Heart left ventricle (tissue), 16 donors: ENCODE measurements at regions not wholly inside any gene's neighbourhood (a gene's known extent, or its start where the extent isn't known, plus 50 kb on each side); places are given as distances from the start of the nearest gene placed in this dataset.

Experiments
- ATAC-seq, 4 donors: fragments of 200-7000 bp; cut with Tn5 transposase; one replicate each; pipeline ENCODE4 v1.9.1; 2020 to 2022; ENCODE audit warnings: moderate library complexity in 4 of 4, mild to moderate bottlenecking in 3 of 4, moderate number of reproducible peaks in 1 of 4
- DNase-seq, 5 donors: peaks; one replicate each; pipeline ENCODE4 v3.0.0-alpha.2; 2020
- H3K27ac ChIP-seq, 12 donors: fragments of 200-600 bp; sonication (generic) in 4 of 12; one replicate each; pipeline versions ENCODE4 v1.5.0 to v1.8.0; 2016 to 2022; ENCODE audit warnings: mild to moderate bottlenecking in 2 of 12
- H3K27me3 ChIP-seq, 9 donors: fragments of 200-600 bp; sonication (generic) in 2 of 9; one replicate each; pipeline versions ENCODE4 v1.5.1 to v1.8.0; 2016 to 2022; ENCODE audit warnings: mild to moderate bottlenecking in 3 of 9
- H3K36me3 ChIP-seq, 9 donors: fragments of 200-600 bp; sonication (generic) in 2 of 9; one replicate each; pipeline versions ENCODE4 v1.5.0 to v1.8.0; 2018 to 2022; ENCODE audit warnings: mild to moderate bottlenecking in 2 of 9
- H3K4me1 ChIP-seq, 12 donors: fragments of 200-600 bp; sonication (generic) in 4 of 12; one replicate each; pipeline versions ENCODE4 v1.5.0 to v1.8.0; 2016 to 2022; ENCODE audit warnings: mild to moderate bottlenecking in 3 of 12
- H3K4me3 ChIP-seq, 12 donors: fragments of 200-600 bp; sonication (generic) in 4 of 12; one replicate each; pipeline versions ENCODE4 v1.5.0 to v1.8.0; 2017 to 2022; ENCODE audit warnings: mild to moderate bottlenecking in 9 of 12, moderate library complexity in 4 of 12
- H3K9me3 ChIP-seq, 12 donors: fragments of 200-600 bp; sonication (generic) in 4 of 12; one replicate each; pipeline versions ENCODE4 v1.5.0 to v1.8.0; 2016 to 2022; ENCODE audit warnings: mild to moderate bottlenecking in 1 of 12
- POLR2A ChIP-seq, 2 donors: fragments of 450-650 bp; IDR thresholded peaks; one replicate each; pipeline ENCODE4 v1.6.1; 2017; ENCODE audit warnings: antibody characterized with exemption in 2 of 2, mild to moderate bottlenecking in 2 of 2, moderate library complexity in 2 of 2
- WGBS, 4 donors: extraction: QIAGEN DNeasy Blood & Tissue Kit in 2 of 4; methylation state at CpG; one replicate each; pipeline versions ENCODE4 v1.1.5 to v1.1.7; 2013 to 2018; 5-methylcytosine and 5-hydroxymethylcytosine counted together
- intact Hi-C, 10 donors: fragments of 100-400 bp; cut with DNase I; formaldehyde crosslinking; loops; one replicate each; pipeline versions ENCODE4 v1.11.1 to v1.14.2; 2022
- TF ChIP-seq, protein P1 (sequence below), 12 donors: fragments of 200-600 bp; sonication (generic) in 4 of 12; IDR thresholded peaks; one replicate each; pipeline versions ENCODE4 v1.5.0 to v1.8.0; 2018 to 2022; ENCODE audit warnings: antibody characterized with exemption in 12 of 12, mild to moderate bottlenecking in 5 of 12
- donor health status: ischemic (EF 13 %, LVEDD 7.1; RV severe dilation, severe dysfunction).
- donor health status: healthy with polysubstance abuse.
- donor health status: DM: no; HTN: yes; CAD: no.
- donor health status: DM: no; HTN: no; CAD: no.
- donor health status: ischemic (EF 25% LVEDD 6.9; RV normal size, moderate dysfunction).
- donor health status: ischemic (EF 25% LVEDD 5.7; RV mildly dilated, moderate dysfunction).
- donor health status: healthy.
- donor health status: DM: yes; HTN: yes; CAD: no.
- donor health status: ischemic (EF 35%, LVEDD 5.7; RV mildly dilated, moderate dysfunction).
- donor health status: nonischemic (EF 11% LVEDD 7.7; RV severe dilation, severe dysfunction).
- donor health status: DM: yes; HTN: yes; CAD: no.
- donor health status: PGD.
- donor health status: ischemic (EF 29% LVEDD 5.4; RV normal size, mild dysfunction).
- donor health status: nonischemic (EF 23%, LVEDD 6.1; RV moderate dilation, normal function).

DNA sequence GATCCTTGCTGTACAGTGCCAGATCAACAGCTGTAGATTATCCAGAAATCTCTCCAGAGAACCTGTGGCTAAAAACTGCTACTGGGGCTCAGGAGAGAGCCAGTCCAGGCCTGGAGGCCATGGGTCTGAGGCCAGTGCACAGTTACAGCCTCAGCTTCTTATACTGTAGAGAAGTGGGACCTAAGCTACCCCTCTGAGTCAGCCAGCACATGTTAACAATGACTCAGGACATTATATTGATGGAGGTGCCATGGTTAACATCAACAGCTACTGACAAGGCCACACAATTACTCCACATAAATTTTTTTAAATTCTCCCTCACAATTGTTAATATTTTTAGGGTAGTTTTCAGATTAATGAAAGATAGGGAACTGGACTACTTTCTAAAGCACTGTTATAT is 138.5 kb downstream of the RBM26 start:
- H3K27ac ChIP-seq: no peak overlapping the region
- no peak for DNase-seq
- H3K27me3 ChIP-seq: no peaks in the 10 kb centered on the region
- peaks cover 0 to 3% (median 0%) of the 10 kb centered on the region in 12 donors for H3K9me3 ChIP-seq
- intact Hi-C loops: no loop called here
- no peak overlapping the region for H3K4me3 ChIP-seq
- no peaks in the 10 kb centered on the region for H3K4me1 ChIP-seq
- no peak for ATAC-seq
- no peaks in the 10 kb centered on the region for H3K36me3 ChIP-seq
- TF ChIP-seq POLR2A (IDR thresholded peaks at IDR 0.05): no peak
- TF ChIP-seq, protein P1, sequence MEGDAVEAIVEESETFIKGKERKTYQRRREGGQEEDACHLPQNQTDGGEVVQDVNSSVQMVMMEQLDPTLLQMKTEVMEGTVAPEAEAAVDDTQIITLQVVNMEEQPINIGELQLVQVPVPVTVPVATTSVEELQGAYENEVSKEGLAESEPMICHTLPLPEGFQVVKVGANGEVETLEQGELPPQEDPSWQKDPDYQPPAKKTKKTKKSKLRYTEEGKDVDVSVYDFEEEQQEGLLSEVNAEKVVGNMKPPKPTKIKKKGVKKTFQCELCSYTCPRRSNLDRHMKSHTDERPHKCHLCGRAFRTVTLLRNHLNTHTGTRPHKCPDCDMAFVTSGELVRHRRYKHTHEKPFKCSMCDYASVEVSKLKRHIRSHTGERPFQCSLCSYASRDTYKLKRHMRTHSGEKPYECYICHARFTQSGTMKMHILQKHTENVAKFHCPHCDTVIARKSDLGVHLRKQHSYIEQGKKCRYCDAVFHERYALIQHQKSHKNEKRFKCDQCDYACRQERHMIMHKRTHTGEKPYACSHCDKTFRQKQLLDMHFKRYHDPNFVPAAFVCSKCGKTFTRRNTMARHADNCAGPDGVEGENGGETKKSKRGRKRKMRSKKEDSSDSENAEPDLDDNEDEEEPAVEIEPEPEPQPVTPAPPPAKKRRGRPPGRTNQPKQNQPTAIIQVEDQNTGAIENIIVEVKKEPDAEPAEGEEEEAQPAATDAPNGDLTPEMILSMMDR (IDR thresholded peaks at IDR 0.05): no peak

DNA sequence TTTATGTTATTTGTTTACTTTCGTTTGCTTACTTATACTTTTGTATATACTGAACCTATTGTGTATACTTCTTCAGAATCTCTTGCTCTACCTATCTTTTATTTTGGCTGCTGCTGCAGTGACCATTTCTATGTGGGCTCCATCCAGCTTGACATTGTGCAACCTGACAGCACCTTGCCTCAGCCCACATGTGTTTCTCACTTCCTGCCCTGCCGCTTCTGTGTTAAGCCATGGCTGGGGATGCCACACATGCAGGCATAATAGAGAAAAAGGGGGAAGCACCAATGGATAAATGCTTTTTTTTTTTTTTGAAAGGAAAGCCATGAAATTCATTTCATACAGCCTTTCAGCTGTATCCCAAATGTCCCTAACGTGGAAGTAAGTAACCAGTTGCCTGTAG is 147.6 kb downstream of the RBM26 start:
- DNase-seq (no peak), ATAC-seq (no peak)
- Histone ChIP-seq H3K4me1 (no peaks in the 10 kb centered on the region), H3K27ac (no peak overlapping the region), H3K36me3 (no peaks in the 10 kb centered on the region), H3K4me3 (no peak overlapping the region), H3K27me3 (peaks cover 0 to 8% (median 0%) of the 10 kb centered on the region in 9 donors), H3K9me3 (no peaks in the 10 kb centered on the region)
- intact Hi-C loops: no loop called here
- TF ChIP-seq, protein P1 (IDR thresholded peaks at IDR 0.05): no peak
- no peak for TF ChIP-seq POLR2A (IDR thresholded peaks at IDR 0.05)
- WGBS, 4 donors: 61 to 73% (median 71%) methylated on average over 3 of the region's 3 CpGs

DNA sequence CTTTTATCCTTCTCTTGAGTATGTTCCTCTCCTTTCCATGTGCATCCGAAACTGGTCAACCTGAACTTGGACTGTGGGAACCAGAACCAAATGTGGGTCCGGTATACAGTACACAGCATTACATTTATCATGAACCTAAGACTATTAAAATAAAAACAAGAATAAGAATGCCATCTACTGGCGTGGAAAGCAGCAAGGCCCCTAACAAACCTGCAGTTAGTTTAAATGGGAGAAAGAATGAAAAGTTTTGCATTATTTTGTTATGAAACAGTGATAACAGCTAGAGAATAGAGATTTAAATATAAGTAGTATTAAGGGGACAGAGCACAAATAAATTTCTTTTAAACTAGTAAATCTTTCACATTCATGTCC is 159.5 kb downstream of the RBM26 start:
- no peak for DNase-seq
- Histone ChIP-seq H3K4me3 (no peak overlapping the region), H3K9me3 (peaks cover 0 to 5% (median 0%) of the 10 kb centered on the region in 12 donors), H3K4me1 (no peaks in the 10 kb centered on the region), H3K27ac (no peak overlapping the region), H3K27me3 (peaks cover 0 to 5% (median 0%) of the 10 kb centered on the region in 9 donors), H3K36me3 (no peaks in the 10 kb centered on the region)
- TF ChIP-seq POLR2A (IDR thresholded peaks at IDR 0.05): no peak
- TF ChIP-seq, protein P1 (IDR thresholded peaks at IDR 0.05): no peak
- 72 to 79% (median 74%) methylated on average over 3 of the region's 3 CpGs for WGBS, 4 donors
- intact Hi-C loops: no loop called here
- no peak for ATAC-seq

DNA sequence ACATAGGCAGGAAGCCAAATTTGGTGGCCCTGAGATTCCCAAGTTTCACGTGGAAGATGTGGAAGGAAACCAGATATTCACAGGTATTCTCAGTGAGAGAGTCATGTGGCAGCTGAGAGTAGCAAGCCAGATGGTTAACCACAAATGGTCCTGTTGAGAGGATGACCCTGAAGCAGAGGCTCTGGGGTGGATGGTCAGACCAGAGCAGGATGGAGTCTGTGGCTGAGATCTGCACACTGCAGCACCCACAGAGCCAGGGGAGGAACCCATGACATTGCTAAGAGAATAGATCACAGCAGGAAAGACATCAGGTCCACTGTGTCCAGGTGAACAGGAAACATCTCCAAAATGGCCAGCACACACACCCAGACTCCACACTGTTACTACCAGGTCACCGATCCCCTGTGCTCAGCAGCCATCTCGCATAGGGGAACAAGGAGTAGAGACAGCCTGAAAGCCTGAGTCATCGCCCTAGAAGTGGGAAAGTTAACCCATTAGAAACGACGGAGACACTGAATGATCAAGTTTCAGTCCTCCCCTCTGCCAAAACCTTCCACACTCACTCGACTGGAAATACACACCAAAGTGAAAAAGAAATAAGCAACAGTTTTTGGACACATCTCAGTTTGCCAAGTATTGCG is 160.0 kb downstream of the RBM26 start:
- intact Hi-C loops: no loop called here
- H3K27me3 ChIP-seq: peaks cover 0 to 5% (median 0%) of the 10 kb centered on the region in 9 donors

More for the DNA sequence above, 160.0 kb downstream of the RBM26 start:
- peaks cover 0 to 5% (median 0%) of the 10 kb centered on the region in 12 donors for H3K9me3 ChIP-seq
- H3K36me3 ChIP-seq: no peaks in the 10 kb centered on the region
- H3K4me1 ChIP-seq: no peaks in the 10 kb centered on the region
- TF ChIP-seq, protein P1 (IDR thresholded peaks at IDR 0.05): no peak
- no peak for TF ChIP-seq POLR2A (IDR thresholded peaks at IDR 0.05)
- DNase-seq (no peak), ATAC-seq (no peak)
- WGBS, 4 donors: 60 to 68% (median 61%) methylated on average over 8 of the region's 8 CpGs
- no peak overlapping the region for H3K27ac ChIP-seq
- no peak overlapping the region for H3K4me3 ChIP-seq
